Keratinocyte (primary cell): ENCODE measurements at regions not wholly inside any gene's neighbourhood (a gene's known extent, or its start where the extent isn't known, plus 50 kb on each side); places are given as distances from the start of the nearest gene placed in this dataset.

Experiments
- DNase-seq: peaks from one replicate; pipeline ENCODE4 v3.0.0-alpha.2; 2011; ENCODE audit warnings: low read depth, missing footprints, low spot score
- FAIRE-seq: peaks from 2 replicates; lab custom pipeline; 2011; peaks lifted over from hg19 to GRCh38; lab: Jason Lieb, UNC
- H2AFZ ChIP-seq: 2 replicates; pipeline ENCODE4 v1.6.0; 2012; ENCODE audit warnings: low read length, control low read depth, inconsistent platforms; ENCODE audit not compliant: control insufficient read depth
- H3K27ac ChIP-seq: 2 replicates; pipeline ENCODE4 v1.5.1; 2011; ENCODE audit warnings: low read length; ENCODE audit not compliant: control insufficient read depth, insufficient read depth
- H3K27me3 ChIP-seq: 3 replicates; pipeline ENCODE4 v1.6.0; 2011; ENCODE audit warnings: low read length; ENCODE audit not compliant: control insufficient read depth, insufficient read depth; ENCODE audit errors: extremely low read depth
- H3K36me3 ChIP-seq, 2 experiments: 2 replicates in 1 of 2; 3 replicates in 1 of 2; pipeline ENCODE4 v1.5.1; 2011; ENCODE audit warnings: low read length in 2 of 2, mild to moderate bottlenecking in 1 of 2; ENCODE audit not compliant: control insufficient read depth in 2 of 2, insufficient read depth in 2 of 2; ENCODE audit errors: extremely low read depth in 1 of 2
- H3K4me1 ChIP-seq: 3 replicates; pipeline ENCODE4 v1.5.1; 2011; ENCODE audit warnings: low read length; ENCODE audit not compliant: control insufficient read depth, insufficient read depth; ENCODE audit errors: extremely low read depth
- H3K4me2 ChIP-seq: 3 replicates; pipeline ENCODE4 v1.6.0; 2011; ENCODE audit warnings: low read depth, low read length; ENCODE audit not compliant: control insufficient read depth, insufficient read depth; ENCODE audit errors: extremely low read depth
- H3K4me3 ChIP-seq, 3 experiments: fragments of 200-600 bp in 1 of 3; sonication (generic) in 1 of 3; 2 replicates in 2 of 3; 3 replicates in 1 of 3; pipeline ENCODE4 v1.5.1; 2011 to 2016; ENCODE audit warnings: low read length in 3 of 3, mild to moderate bottlenecking in 3 of 3, control low read depth in 2 of 3, inconsistent platforms in 1 of 3, low read depth in 1 of 3, mixed read lengths in 1 of 3, mixed run types in 1 of 3, moderate library complexity in 1 of 3; ENCODE audit not compliant: control insufficient read depth in 2 of 3, insufficient read depth in 2 of 3; ENCODE audit errors: extremely low read depth in 1 of 3
- H3K79me2 ChIP-seq: 2 replicates; pipeline ENCODE4 v1.6.0; 2012; ENCODE audit warnings: low read length; ENCODE audit not compliant: control insufficient read depth, insufficient read depth
- H3K9ac ChIP-seq: 3 replicates; pipeline ENCODE4 v1.6.0; 2011; ENCODE audit warnings: low read length; ENCODE audit not compliant: control insufficient read depth, insufficient read depth; ENCODE audit errors: extremely low read depth
- H3K9me1 ChIP-seq: 3 replicates; pipeline ENCODE4 v1.6.0; 2011; ENCODE audit warnings: low read length; ENCODE audit not compliant: control insufficient read depth, insufficient read depth; ENCODE audit errors: extremely low read depth
- H3K9me3 ChIP-seq: 2 replicates; pipeline ENCODE4 v1.5.1; 2012; ENCODE audit warnings: low read depth, low read length; ENCODE audit not compliant: control insufficient read depth
- H4K20me1 ChIP-seq: 3 replicates; pipeline ENCODE4 v1.6.0; 2011; ENCODE audit warnings: low read length; ENCODE audit not compliant: control insufficient read depth, insufficient read depth; ENCODE audit errors: extremely low read depth
- CTCF ChIP-seq, 3 experiments: IDR thresholded peaks in 1 of 3; conservative IDR thresholded peaks in 1 of 3; optimal IDR thresholded peaks in 1 of 3; 2 replicates in 2 of 3; 3 replicates in 1 of 3; pipeline versions ENCODE3 to v1.5.1; 2011; ENCODE audit warnings: low read length in 3 of 3, mild to moderate bottlenecking in 3 of 3, moderate library complexity in 2 of 3, control low read depth in 1 of 3, inconsistent platforms in 1 of 3; ENCODE audit not compliant: insufficient read depth in 2 of 3; ENCODE audit errors: extremely low read depth in 1 of 3
- EZH2 ChIP-seq: IDR thresholded peaks from one replicate; pipeline ENCODE4 v1.6.1; 2012; ENCODE audit warnings: inconsistent platforms, mild to moderate bottlenecking, low read length, moderate library complexity
- dilution Hi-C: fragments of 300-500 bp; cut with MboI; formaldehyde crosslinking; loops from one replicate; pipeline ENCODE4 v1.7.0; 2020; ENCODE audit warnings: low sequenced_read_pairs; ENCODE audit not compliant: extremely low pct_ligation_motif_present

DNA sequence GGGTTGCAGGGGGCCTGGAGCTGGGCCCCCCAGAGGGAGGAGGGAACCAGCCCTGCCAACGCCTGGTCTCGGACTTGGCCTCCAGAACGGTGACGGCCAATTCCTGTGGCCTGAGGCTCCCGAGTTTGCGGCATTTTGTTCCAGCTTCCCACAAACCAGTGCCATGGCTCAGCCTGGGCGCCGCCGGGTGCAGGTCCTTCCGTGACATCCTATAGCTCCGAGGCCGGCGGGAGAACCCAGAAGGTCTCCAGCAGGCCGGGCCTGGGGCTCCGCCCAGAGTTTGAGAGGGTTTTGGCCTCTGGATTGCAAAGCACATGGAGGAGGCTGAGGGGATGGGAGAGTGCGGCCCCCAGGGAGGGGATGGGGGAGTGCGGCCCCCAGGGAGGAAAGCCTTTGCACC lies 92.6 kb downstream of the UNCX start:
- Histone ChIP-seq H3K9me3 (no peaks in the 10 kb centered on the region), H3K4me3 (no peak overlapping the region), H3K79me2 (no peaks in the 10 kb centered on the region), H3K9me1 (no peaks in the 10 kb centered on the region), H3K36me3 (no peaks in the 10 kb centered on the region), H3K4me2 (no peak overlapping the region), H3K27ac (no peak overlapping the region), H3K9ac (no peak overlapping the region), H3K4me1 (no peaks in the 10 kb centered on the region), H3K27me3 (peaks cover 21% of the 10 kb centered on the region), H4K20me1 (no peaks in the 10 kb centered on the region), H2AFZ (no peak overlapping the region)
- DNase-seq (no peak), FAIRE-seq (no peak)
- dilution Hi-C loops = no loop called here
- TF ChIP-seq CTCF (optimal IDR thresholded peaks at IDR 0.05 in 1 of 3, IDR thresholded peaks at IDR 0.05 in 1 of 3, conservative IDR thresholded peaks at IDR 0.05 in 1 of 3; ENCODE audit: extremely low read depth in 1 of 3, insufficient read depth in 2 of 3, low read length in 3 of 3) (no peak), EZH2 (no peak)

GRCh38 chr7:1325646-1326510 lies 93.2 kb downstream of the UNCX start:
- Histone ChIP-seq H3K27me3 (peaks cover 21% of the 10 kb centered on the region), H3K4me3 (no peak overlapping the region), H3K9ac (no peak overlapping the region), H3K9me1 (no peaks in the 10 kb centered on the region), H3K9me3 (no peaks in the 10 kb centered on the region), H3K36me3 (no peaks in the 10 kb centered on the region), H3K4me2 (no peak overlapping the region), H4K20me1 (no peaks in the 10 kb centered on the region), H3K79me2 (no peaks in the 10 kb centered on the region), H3K4me1 (no peaks in the 10 kb centered on the region), H3K27ac (no peak overlapping the region), H2AFZ (no peak overlapping the region)
- TF ChIP-seq CTCF (optimal IDR thresholded peaks at IDR 0.05 in 1 of 3, IDR thresholded peaks at IDR 0.05 in 1 of 3, conservative IDR thresholded peaks at IDR 0.05 in 1 of 3; ENCODE audit: extremely low read depth in 1 of 3, insufficient read depth in 2 of 3, low read length in 3 of 3) = no peak
- TF ChIP-seq EZH2 = no peak
- DNase-seq (no peak), FAIRE-seq (no peak)
- dilution Hi-C loops = no loop called here
